Thyroid gland (tissue), 4 donors: ENCODE measurements at regions not wholly inside any gene's neighbourhood (a gene's known extent, or its start where the extent isn't known, plus 50 kb on each side); places are given as distances from the start of the nearest gene placed in this dataset.

Experiments
- DNase-seq, 2 donors: peaks; one replicate each; pipeline ENCODE4 v3.0.0-alpha.2; 2019
- H3K27ac ChIP-seq, 3 donors: fragments of 200-600 bp; sonication (generic); 1 replicate in 2 of 3; 2 replicates in 1 of 3; pipeline ENCODE4 v1.5.1; 2016 to 2019; ENCODE audit warnings: mild to moderate bottlenecking in 1 of 3, moderate library complexity in 1 of 3
- H3K27me3 ChIP-seq: fragments of 200-600 bp; sonication (generic); one replicate; pipeline ENCODE4 v1.5.1; 2019
- H3K36me3 ChIP-seq, 2 donors: fragments of 200-600 bp; sonication (generic); one replicate each; pipeline ENCODE4 v1.5.1; 2016 to 2019
- H3K4me1 ChIP-seq, 2 donors: fragments of 200-600 bp; sonication (generic); one replicate each; pipeline ENCODE4 v1.5.1; 2017 to 2019
- H3K4me3 ChIP-seq, 3 donors: fragments of 200-600 bp; sonication (generic); replicated peaks in 1 of 3; 1 replicate in 2 of 3; 2 replicates in 1 of 3; pipeline ENCODE4 v1.5.1; 2016; ENCODE audit warnings: mild to moderate bottlenecking in 1 of 3
- H3K9me3 ChIP-seq: fragments of 200-600 bp; sonication (generic); one replicate; pipeline ENCODE4 v1.5.1; 2017
- CTCF ChIP-seq, 6 experiments: fragments of 200-600 bp in 3 of 6; fragments of 450-650 bp in 3 of 6; sonication (generic) in 3 of 6; IDR thresholded peaks; one replicate each; pipeline ENCODE4 v1.5.1; 2016 to 2019; ENCODE audit warnings: antibody characterized with exemption in 6 of 6, mild to moderate bottlenecking in 2 of 6, inconsistent platforms in 1 of 6, moderate library complexity in 1 of 6
- POLR2A ChIP-seq, 2 donors: fragments of 450-650 bp; IDR thresholded peaks; one replicate each; pipeline ENCODE4 v1.6.1; 2017; ENCODE audit warnings: antibody characterized with exemption in 2 of 2, mild to moderate bottlenecking in 2 of 2, moderate library complexity in 1 of 2
- WGBS, 2 donors: methylation state at CpG; one replicate each; pipeline ENCODE4 v1.1.5; 2017; 5-methylcytosine and 5-hydroxymethylcytosine counted together
- intact Hi-C: fragments of 100-400 bp; cut with DNase I; formaldehyde crosslinking; loops from one replicate; pipeline ENCODE4 v1.15.1; 2023

GRCh38 chr21:38569733-38570132, 71.5 kb upstream of the ERG start:
- Histone ChIP-seq H3K36me3 (no peaks in the 10 kb centered on the region), H3K9me3 (no peaks in the 10 kb centered on the region), H3K4me3 (no peak overlapping the region), H3K27ac (no peak overlapping the region), H3K27me3 (no peaks in the 10 kb centered on the region), H3K4me1 (no peaks in the 10 kb centered on the region)
- DNase-seq = no peak
- 96 to 100% methylated on average over 1 of the region's 1 CpG for WGBS, 2 donors
- intact Hi-C loops = no loop called here
- no peak for TF ChIP-seq CTCF (IDR thresholded peaks at IDR 0.05)
- TF ChIP-seq POLR2A (IDR thresholded peaks at IDR 0.05) = no peak

- TF ChIP-seq POLR2A (IDR thresholded peaks at IDR 0.05) = no peak
- no peak for TF ChIP-seq CTCF (IDR thresholded peaks at IDR 0.05)
- no peaks in the 10 kb centered on the region for H3K36me3 ChIP-seq
- H3K4me1 ChIP-seq = no peaks in the 10 kb centered on the region
- H3K9me3 ChIP-seq = no peaks in the 10 kb centered on the region
- H3K27ac ChIP-seq = no peak overlapping the region
- intact Hi-C loops = no loop called here
- WGBS, 2 donors = 88 to 89% methylated on average over 6 of the region's 6 CpGs
- no peak for DNase-seq
- H3K4me3 ChIP-seq = no peak overlapping the region
- H3K27me3 ChIP-seq = no peaks in the 10 kb centered on the region
These were observed 72.3 kb upstream of the ERG start for GRCh38 chr21:38570596-38570995.

- H3K36me3 ChIP-seq = no peaks in the 10 kb centered on the region
- TF ChIP-seq CTCF (IDR thresholded peaks at IDR 0.05) (no peak), POLR2A (IDR thresholded peaks at IDR 0.05) (no peak)
- H3K4me3 ChIP-seq = no peak overlapping the region
- H3K27me3 ChIP-seq = no peaks in the 10 kb centered on the region
- H3K9me3 ChIP-seq = no peaks in the 10 kb centered on the region
- peak in 1 of 2 donors; percentile 6 for DNase-seq
- H3K27ac ChIP-seq = no peak overlapping the region
- WGBS, 2 donors = 79 to 83% methylated on average over 9 of the region's 9 CpGs
- no peaks in the 10 kb centered on the region for H3K4me1 ChIP-seq
- intact Hi-C loops = no loop called here
These were observed 76.8 kb upstream of the ERG start for GRCh38 chr21:38574895-38575575.

- no peaks in the 10 kb centered on the region for H3K4me1 ChIP-seq
- no peak overlapping the region for H3K4me3 ChIP-seq
- TF ChIP-seq CTCF (IDR thresholded peaks at IDR 0.05) = no peak
- no peak for TF ChIP-seq POLR2A (IDR thresholded peaks at IDR 0.05)
- H3K36me3 ChIP-seq = no peaks in the 10 kb centered on the region
- no peaks in the 10 kb centered on the region for H3K27me3 ChIP-seq
- intact Hi-C loops = no loop called here
- H3K27ac ChIP-seq = no peak overlapping the region
- no peaks in the 10 kb centered on the region for H3K9me3 ChIP-seq
- DNase-seq = no peak
- 82 to 94% methylated on average over 5 of the region's 5 CpGs for WGBS, 2 donors
These were observed 79.6 kb upstream of the ERG start for GRCh38 chr21:38577887-38578286.

- no peak overlapping the region for H3K4me3 ChIP-seq
- TF ChIP-seq CTCF (IDR thresholded peaks at IDR 0.05) (no peak), POLR2A (IDR thresholded peaks at IDR 0.05) (no peak)
- WGBS, 2 donors = 93% methylated on average over 2 of the region's 2 CpGs
- DNase-seq = no peak
- intact Hi-C loops = no loop called here
- H3K4me1 ChIP-seq = no peaks in the 10 kb centered on the region
- no peak overlapping the region for H3K27ac ChIP-seq
- no peaks in the 10 kb centered on the region for H3K27me3 ChIP-seq
- H3K9me3 ChIP-seq = no peaks in the 10 kb centered on the region
- H3K36me3 ChIP-seq = no peaks in the 10 kb centered on the region
These were observed 92.4 kb upstream of the ERG start for GRCh38 chr21:38590449-38591217.
